Neural progenitor cell (in vitro differentiated cells): ENCODE measurements at regions not wholly inside any gene's neighbourhood (a gene's known extent, or its start where the extent isn't known, plus 50 kb on each side); places are given as distances from the start of the nearest gene placed in this dataset.

Source experiments
- EZH2phosphoT487 ChIP-seq: fragments of 200-600 bp; sonication (generic); IDR thresholded peaks from 2 replicates; pipeline ENCODE4 v1.6.1; 2017; ENCODE audit warnings: antibody characterized with exemption
- TF ChIP-seq, protein P1 (sequence below): fragments of 200-600 bp; sonication (generic); IDR thresholded peaks from 2 replicates; pipeline ENCODE4 v1.5.1; 2017; ENCODE audit warnings: antibody characterized with exemption, mild to moderate bottlenecking

- TF ChIP-seq, protein P1, sequence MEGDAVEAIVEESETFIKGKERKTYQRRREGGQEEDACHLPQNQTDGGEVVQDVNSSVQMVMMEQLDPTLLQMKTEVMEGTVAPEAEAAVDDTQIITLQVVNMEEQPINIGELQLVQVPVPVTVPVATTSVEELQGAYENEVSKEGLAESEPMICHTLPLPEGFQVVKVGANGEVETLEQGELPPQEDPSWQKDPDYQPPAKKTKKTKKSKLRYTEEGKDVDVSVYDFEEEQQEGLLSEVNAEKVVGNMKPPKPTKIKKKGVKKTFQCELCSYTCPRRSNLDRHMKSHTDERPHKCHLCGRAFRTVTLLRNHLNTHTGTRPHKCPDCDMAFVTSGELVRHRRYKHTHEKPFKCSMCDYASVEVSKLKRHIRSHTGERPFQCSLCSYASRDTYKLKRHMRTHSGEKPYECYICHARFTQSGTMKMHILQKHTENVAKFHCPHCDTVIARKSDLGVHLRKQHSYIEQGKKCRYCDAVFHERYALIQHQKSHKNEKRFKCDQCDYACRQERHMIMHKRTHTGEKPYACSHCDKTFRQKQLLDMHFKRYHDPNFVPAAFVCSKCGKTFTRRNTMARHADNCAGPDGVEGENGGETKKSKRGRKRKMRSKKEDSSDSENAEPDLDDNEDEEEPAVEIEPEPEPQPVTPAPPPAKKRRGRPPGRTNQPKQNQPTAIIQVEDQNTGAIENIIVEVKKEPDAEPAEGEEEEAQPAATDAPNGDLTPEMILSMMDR: no peak
- TF ChIP-seq EZH2phosphoT487: no peak
These were observed 120.2 kb upstream of the ALX4 start for GRCh38 chr11:44430140-44430539.
